K562 (cell line): ENCODE measurements at regions not wholly inside any gene's neighbourhood (a gene's known extent, or its start where the extent isn't known, plus 50 kb on each side); places are given as distances from the start of the nearest gene placed in this dataset.

ENCODE experiments used
- ETV1 ChIP-seq: fragments of 450-650 bp; conservative IDR thresholded peaks from 2 replicates; pipeline ENCODE4 v1.6.1; 2016; ENCODE audit warnings: missing genetic modification characterization, control low read depth, low read depth, missing compliant biosample characterization
- MAZ ChIP-seq, 2 experiments: fragments of 450-650 bp in 1 of 2; sonication (generic) in 1 of 2; formaldehyde crosslinking; IDR thresholded peaks in 1 of 2; conservative IDR thresholded peaks in 1 of 2; 2 replicates each; pipeline versions ENCODE4 v1.4.0 to v1.5.0; 2020; ENCODE audit warnings: mild to moderate bottlenecking in 1 of 2, missing genetic modification reagents in 1 of 2
- NFXL1 ChIP-seq: fragments of 450-650 bp; formaldehyde crosslinking; IDR thresholded peaks from 2 replicates; pipeline ENCODE4 v1.4.0; 2021; ENCODE audit warnings: mild to moderate bottlenecking
- PRDM10 ChIP-seq: fragments of 450-650 bp; IDR thresholded peaks from 2 replicates; pipeline ENCODE4 v1.6.1; 2018; ENCODE audit not compliant: partially characterized antibody
- PURB ChIP-seq: sonication (generic); formaldehyde crosslinking; IDR thresholded peaks from 2 replicates; pipeline ENCODE4 v1.9.0; 2021; ENCODE audit warnings: low read depth, mild to moderate bottlenecking, missing genetic modification reagents
- RUNX1 ChIP-seq: sonication (generic); IDR thresholded peaks from 2 replicates; pipeline ENCODE4 v1.6.1; 2016; ENCODE audit warnings: antibody characterized with exemption, low read depth
- SRSF7 ChIP-seq: fragments of 200-400 bp; formaldehyde crosslinking; optimal IDR thresholded peaks from 2 replicates; pipeline ENCODE3; 2017; ENCODE audit warnings: mild to moderate bottlenecking, low read depth, low read length
- TAF9B ChIP-seq: fragments of 450-650 bp; IDR thresholded peaks from 2 replicates; pipeline ENCODE4 v1.6.1; 2018; ENCODE audit warnings: mild to moderate bottlenecking; ENCODE audit not compliant: partially characterized antibody
- ZNF24 ChIP-seq: fragments of 450-650 bp; IDR thresholded peaks from 2 replicates; pipeline ENCODE4 v1.6.1; 2016
- ZNF41 ChIP-seq: fragments of 250-450 bp; sonication (Bioruptor Pico); conservative IDR thresholded peaks from 2 replicates; pipeline ENCODE4 v1.4.0; 2020; ENCODE audit warnings: mild to moderate bottlenecking
- TF ChIP-seq, protein P1 (sequence below): fragments of 450-650 bp; IDR thresholded peaks from 2 replicates; pipeline ENCODE4 v1.6.1; 2016; ENCODE audit warnings: mild to moderate bottlenecking, moderate library complexity

DNA sequence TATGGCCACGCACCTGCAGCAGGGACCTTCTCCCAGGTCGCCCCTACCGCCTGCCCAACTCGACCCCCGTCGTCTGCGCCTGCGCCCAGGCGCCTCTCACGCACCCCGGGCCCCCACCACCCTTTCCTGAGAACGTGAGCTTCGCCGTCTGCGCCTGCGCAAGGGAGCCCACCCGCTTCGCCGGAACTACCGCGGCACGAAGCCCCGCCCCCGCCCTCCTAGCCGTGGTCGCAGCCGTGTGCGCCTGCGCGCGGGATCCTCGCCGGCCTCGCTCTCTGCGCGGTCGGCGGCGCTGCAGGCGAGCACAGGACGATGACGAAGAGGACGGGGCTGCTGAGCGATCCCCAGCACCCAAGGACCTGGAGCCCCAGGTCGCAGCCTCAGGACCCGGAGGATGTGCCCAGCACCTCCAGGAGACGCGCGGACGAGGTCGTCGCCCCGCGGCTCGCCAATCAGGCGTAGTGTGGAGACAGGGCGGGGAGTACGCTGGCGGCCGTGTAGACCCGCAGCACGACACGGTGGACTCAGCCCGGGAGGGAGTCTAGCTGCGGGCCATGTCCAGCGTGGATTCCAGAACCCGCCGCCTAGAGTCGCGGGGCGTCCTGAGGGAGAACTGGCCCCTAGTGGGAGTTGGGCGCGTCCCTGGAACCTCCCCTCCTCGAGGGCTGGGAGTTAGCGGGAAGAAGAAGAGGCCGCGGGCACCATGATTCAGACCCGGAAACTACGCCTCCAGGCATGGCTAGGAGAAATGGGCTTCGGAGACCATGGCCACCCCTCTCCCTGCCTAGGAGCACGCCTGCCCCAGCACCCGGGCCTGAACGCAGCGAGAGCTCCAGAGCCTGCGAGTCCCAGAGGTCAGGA lies 1120.8 kb upstream of the TMEM132C start (continued):
- TF ChIP-seq PRDM10 = no peak
- TF ChIP-seq RUNX1 = no peak
- TF ChIP-seq, protein P1, sequence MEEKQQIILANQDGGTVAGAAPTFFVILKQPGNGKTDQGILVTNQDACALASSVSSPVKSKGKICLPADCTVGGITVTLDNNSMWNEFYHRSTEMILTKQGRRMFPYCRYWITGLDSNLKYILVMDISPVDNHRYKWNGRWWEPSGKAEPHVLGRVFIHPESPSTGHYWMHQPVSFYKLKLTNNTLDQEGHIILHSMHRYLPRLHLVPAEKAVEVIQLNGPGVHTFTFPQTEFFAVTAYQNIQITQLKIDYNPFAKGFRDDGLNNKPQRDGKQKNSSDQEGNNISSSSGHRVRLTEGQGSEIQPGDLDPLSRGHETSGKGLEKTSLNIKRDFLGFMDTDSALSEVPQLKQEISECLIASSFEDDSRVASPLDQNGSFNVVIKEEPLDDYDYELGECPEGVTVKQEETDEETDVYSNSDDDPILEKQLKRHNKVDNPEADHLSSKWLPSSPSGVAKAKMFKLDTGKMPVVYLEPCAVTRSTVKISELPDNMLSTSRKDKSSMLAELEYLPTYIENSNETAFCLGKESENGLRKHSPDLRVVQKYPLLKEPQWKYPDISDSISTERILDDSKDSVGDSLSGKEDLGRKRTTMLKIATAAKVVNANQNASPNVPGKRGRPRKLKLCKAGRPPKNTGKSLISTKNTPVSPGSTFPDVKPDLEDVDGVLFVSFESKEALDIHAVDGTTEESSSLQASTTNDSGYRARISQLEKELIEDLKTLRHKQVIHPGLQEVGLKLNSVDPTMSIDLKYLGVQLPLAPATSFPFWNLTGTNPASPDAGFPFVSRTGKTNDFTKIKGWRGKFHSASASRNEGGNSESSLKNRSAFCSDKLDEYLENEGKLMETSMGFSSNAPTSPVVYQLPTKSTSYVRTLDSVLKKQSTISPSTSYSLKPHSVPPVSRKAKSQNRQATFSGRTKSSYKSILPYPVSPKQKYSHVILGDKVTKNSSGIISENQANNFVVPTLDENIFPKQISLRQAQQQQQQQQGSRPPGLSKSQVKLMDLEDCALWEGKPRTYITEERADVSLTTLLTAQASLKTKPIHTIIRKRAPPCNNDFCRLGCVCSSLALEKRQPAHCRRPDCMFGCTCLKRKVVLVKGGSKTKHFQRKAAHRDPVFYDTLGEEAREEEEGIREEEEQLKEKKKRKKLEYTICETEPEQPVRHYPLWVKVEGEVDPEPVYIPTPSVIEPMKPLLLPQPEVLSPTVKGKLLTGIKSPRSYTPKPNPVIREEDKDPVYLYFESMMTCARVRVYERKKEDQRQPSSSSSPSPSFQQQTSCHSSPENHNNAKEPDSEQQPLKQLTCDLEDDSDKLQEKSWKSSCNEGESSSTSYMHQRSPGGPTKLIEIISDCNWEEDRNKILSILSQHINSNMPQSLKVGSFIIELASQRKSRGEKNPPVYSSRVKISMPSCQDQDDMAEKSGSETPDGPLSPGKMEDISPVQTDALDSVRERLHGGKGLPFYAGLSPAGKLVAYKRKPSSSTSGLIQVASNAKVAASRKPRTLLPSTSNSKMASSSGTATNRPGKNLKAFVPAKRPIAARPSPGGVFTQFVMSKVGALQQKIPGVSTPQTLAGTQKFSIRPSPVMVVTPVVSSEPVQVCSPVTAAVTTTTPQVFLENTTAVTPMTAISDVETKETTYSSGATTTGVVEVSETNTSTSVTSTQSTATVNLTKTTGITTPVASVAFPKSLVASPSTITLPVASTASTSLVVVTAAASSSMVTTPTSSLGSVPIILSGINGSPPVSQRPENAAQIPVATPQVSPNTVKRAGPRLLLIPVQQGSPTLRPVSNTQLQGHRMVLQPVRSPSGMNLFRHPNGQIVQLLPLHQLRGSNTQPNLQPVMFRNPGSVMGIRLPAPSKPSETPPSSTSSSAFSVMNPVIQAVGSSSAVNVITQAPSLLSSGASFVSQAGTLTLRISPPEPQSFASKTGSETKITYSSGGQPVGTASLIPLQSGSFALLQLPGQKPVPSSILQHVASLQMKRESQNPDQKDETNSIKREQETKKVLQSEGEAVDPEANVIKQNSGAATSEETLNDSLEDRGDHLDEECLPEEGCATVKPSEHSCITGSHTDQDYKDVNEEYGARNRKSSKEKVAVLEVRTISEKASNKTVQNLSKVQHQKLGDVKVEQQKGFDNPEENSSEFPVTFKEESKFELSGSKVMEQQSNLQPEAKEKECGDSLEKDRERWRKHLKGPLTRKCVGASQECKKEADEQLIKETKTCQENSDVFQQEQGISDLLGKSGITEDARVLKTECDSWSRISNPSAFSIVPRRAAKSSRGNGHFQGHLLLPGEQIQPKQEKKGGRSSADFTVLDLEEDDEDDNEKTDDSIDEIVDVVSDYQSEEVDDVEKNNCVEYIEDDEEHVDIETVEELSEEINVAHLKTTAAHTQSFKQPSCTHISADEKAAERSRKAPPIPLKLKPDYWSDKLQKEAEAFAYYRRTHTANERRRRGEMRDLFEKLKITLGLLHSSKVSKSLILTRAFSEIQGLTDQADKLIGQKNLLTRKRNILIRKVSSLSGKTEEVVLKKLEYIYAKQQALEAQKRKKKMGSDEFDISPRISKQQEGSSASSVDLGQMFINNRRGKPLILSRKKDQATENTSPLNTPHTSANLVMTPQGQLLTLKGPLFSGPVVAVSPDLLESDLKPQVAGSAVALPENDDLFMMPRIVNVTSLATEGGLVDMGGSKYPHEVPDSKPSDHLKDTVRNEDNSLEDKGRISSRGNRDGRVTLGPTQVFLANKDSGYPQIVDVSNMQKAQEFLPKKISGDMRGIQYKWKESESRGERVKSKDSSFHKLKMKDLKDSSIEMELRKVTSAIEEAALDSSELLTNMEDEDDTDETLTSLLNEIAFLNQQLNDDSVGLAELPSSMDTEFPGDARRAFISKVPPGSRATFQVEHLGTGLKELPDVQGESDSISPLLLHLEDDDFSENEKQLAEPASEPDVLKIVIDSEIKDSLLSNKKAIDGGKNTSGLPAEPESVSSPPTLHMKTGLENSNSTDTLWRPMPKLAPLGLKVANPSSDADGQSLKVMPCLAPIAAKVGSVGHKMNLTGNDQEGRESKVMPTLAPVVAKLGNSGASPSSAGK = peak; percentile 59
- TF ChIP-seq TAF9B = no peak
- no peak for TF ChIP-seq PURB (CRISPR knock-in tag)
- TF ChIP-seq ZNF41 (CRISPR knock-in tag) = no peak
- no peak for TF ChIP-seq SRSF7
- no peak for TF ChIP-seq ETV1
- TF ChIP-seq ZNF24 = no peak
- peak in 1 of 2 experiments; percentile 82 for TF ChIP-seq MAZ (CRISPR knock-in tag; conservative IDR thresholded peaks at IDR 0.05 in 1 of 2, IDR thresholded peaks at IDR 0.05 in 1 of 2)
- no peak for TF ChIP-seq NFXL1
